Left ventricle myocardium superior (tissue), 1 donor: ENCODE measurements at regions not wholly inside any gene's neighbourhood (a gene's known extent, or its start where the extent isn't known, plus 50 kb on each side); places are given as distances from the start of the nearest gene placed in this dataset.
"Not testable (repeated sequence)": the region's sequence is repeated elsewhere in the genome, so short reads cannot be mapped to it uniquely, and the experiment has no call there.

Source experiments
- ATAC-seq: fragments of 200-7000 bp; cut with Tn5 transposase; one replicate; pipeline ENCODE4 v1.9.1; 2020; ENCODE audit warnings: mild to moderate bottlenecking, moderate library complexity
- DNase-seq: peaks from one replicate; pipeline ENCODE4 v3.0.0-alpha.2; 2020
- intact Hi-C: fragments of 100-400 bp; cut with micrococcal nuclease; formaldehyde crosslinking; loops from one replicate; pipeline ENCODE4 v1.11.0; 2022
- donor health status: DM: no; HTN: yes; CAD: no; lungs with severe emphysema.

DNA sequence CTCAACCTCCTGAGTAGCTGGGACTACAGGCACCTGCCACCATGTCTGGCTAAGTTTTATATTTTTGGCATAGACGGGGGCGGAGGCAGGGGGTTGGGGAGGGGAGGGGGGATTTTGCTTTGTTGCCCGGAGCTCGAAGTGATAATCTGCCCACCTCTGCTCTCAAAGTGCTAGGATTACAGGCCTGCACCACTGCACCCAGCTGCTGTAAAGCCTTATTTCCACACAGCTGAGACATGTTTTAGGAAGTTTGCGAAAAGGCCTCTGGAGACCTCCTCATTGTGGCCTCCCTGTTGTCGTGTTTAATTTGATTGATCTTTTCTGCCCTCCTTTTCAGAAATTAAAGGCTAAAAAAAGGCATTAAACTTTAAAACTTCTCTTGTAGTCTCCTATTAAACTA lies 96.2 kb upstream of the VKORC1L1 start:
- ATAC-seq, DNase-seq, intact Hi-C loops: not testable (repeated sequence)

DNA sequence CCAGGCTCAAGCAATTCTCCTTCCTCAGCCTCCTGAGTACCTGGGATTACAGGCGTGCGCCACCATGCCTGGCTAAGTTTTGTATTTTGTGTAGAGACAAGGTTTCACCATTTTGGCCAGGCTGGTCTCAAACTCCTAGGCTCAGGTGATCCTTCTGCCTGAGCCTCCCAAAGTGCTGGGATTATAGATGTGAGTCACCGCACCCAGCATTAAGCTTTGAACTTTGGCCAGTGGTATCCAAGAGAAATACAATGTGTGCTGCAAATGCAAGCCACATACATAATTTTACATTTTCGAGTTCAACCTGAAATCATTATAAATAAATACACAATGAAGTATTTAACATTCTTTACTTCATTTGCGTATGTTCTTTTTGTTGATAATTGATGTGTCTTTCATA lies 82.9 kb upstream of the VKORC1L1 start:
- DNase-seq, ATAC-seq, intact Hi-C loops: not testable (repeated sequence)

DNA sequence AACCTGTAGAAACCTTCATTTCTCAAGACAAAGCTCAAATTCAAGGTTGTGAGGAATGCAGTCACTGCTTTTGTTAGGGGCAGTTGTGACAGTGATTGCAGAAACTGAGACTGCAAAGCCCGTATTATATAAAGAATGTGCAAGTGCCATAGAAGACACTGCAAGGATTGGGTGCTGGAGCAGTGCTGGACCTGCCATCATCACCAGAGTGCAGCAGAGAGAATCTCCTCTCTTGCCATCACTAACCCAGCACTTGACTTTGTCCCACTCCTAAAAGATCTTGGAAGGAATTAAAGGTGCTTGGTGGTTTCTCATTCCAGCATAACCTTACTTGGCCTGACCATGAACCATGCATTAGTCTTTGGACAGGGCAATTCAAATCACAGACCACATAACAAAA lies 81.1 kb upstream of the VKORC1L1 start:
- DNase-seq, ATAC-seq, intact Hi-C loops: not testable (repeated sequence)

DNA sequence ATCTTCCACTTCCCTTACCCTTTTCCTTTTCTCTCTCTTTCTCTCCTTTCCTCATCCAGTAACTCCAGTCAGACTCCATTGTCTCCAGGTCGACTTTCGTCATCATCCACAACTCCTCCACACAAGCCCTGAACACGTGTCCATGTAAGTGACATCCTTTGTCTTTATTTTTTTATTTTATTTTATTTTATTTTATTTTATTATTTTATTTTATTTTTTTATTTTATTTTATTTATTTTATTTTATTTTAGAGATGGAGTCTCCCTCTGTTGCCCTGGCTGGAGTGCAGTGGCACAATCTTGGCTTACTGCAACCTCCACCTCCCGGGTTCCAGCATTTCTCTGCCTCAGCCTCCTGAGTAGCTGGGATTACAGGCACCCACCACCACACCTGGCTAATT lies 80.1 kb upstream of the VKORC1L1 start:
- ATAC-seq, DNase-seq, intact Hi-C loops: not testable (repeated sequence)

DNA sequence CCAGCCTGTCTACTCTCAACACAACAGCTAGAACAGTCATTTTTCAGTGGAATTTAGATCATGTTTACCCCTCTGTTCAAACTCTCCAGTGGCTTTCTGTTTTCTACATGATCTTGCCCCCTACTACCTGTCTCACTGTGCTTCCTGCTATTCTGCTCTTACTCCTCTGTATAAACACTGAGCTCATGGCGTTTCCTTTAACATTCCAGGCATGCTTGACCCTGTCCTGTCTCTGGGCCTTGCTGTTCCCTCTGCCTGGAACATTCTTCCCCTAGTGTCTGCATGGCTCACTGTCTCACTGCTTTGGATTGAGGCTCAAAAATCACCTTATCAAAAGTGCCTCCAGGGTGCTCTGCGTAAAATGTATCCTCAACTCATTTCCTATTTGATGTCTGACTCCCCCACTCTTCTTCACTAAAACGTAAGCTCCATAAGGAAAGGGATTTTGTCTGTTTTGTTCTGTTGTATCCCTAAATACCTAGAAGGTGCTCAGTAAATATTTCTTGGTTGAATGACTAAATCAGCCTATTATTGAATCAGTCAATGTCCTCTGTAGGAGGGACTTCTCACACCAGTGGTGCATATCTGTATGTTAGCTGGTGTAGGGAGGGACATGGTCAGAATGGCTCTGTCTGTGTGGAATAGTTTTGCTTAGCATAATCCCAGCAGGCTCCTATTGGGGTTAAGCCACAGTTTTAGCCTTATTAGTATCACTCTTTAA lies 78.0 kb upstream of the VKORC1L1 start:
- intact Hi-C loops, DNase-seq, ATAC-seq: not testable (repeated sequence)

DNA sequence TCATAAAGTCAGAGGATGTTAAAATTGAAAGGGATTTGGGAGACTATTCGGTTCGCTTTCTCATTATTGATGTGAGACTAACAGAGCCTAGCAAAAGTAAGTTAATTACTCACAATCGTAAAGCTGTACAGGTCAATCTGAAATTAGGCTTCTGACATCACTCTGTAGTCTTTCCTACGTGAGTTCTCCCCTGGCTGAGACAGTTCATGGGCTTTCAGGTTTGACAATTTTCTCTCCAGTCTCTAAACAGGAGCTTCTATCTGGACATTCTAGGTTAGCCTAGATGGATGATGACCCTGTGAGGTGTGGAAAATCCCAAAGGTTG lies 77.5 kb upstream of the VKORC1L1 start:
- ATAC-seq, intact Hi-C loops, DNase-seq: not testable (repeated sequence)

DNA sequence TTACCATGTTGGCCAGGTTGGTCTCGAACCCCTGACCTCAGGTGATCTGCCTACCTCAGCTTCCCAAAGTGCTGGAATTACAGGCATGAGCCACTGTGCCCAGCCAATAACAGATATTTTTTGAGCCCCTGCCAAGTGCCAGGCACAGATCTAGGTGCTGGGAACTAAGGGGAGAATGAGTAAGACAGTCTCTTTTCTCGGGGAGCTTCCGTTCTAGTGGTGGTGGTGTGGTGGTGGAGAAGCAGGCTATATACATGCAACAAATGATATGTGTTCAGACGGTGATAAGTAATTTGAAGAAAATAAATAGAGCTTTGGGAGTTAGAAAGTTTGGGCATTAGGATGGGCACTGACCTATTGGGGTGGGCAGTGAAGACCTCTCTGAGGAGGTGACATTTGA lies 76.7 kb upstream of the VKORC1L1 start:
- DNase-seq (no peak), ATAC-seq (no peak)
- intact Hi-C loops: no loop called here

DNA sequence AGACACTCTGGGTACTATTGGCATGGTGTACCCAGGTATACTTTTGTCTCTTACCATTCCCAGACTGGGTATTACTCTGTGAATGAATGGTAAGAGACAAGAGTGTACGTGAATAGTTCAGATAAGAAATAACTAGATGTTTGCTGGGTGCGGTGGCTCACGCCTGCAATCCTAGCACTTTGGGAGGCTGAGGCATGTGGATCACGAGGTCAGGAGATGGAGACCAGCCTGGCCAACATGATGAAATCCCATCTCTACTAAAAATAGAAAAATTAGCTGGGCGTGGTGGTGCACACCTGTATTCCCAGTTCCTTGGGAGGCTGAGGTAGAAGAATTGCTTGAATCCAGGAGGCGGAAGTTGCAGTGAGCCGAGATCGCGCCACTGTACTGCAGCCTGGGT lies 75.8 kb upstream of the VKORC1L1 start:
- DNase-seq, ATAC-seq, intact Hi-C loops: not testable (repeated sequence)

DNA sequence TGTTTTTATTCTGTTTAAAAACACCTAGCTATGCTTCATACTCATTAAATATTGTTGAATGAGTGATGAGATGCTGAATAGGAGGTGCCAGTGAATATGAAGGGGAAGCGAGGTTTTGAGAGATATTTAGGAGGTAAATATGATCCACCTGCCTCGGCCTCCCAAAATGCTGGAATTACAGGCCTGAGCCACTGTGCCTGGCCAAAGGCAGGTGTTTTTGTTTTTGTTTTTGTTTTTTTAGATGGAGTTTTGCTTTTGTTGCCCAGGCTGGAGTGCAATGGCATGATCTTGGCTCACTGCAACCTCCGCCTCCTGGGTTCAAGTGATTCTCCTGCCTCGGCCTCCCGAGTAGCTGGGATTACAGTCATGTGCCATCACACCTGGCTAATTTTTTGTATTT lies 75.3 kb upstream of the VKORC1L1 start:
- intact Hi-C loops, ATAC-seq, DNase-seq: not testable (repeated sequence)

DNA sequence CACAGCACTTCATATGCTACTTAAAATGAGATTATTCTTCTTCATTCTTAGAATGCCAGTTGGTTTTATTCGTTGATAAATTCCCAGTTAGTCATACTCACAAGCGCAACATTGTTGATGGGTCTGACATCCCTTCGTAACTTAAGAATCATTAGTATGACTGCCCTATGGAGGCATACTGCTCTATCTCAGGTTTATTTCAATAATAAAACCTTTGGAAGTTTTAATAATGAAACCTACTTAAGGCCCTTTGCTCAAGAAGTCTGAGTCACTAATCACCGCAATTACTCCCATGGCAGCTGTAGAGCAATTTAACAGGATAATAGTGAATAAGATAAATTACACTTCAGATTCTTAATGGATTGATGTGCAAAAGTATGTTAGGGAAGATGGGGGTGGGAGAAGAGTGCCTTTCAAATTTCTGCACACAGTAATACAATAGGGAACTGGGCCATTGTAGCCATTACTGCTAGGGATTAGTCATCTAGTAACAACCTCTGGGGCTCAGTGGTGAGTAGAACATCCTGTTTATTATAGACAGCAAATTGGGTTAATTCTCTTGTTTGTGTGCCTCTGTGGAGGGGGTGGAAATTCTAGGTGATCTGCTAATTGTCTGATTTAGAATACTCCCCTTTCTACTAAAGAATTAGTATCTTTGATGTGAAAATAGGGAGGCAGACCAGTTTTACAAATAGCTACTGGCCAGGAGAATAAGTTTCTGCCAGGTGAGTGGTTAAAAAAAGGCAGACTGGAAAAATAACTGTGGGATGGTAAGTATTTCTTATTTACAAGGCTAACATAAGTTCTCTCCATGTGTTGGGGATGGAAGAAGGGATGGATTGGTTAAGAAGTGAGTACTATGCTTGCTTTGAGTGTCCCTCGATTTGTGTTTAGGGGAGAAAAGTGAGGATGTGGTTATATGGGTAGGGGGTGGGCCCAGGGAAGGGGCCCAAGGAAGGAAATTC lies 74.5 kb upstream of the VKORC1L1 start:
- ATAC-seq (no peak), DNase-seq (no peak)
- intact Hi-C loops: no loop called here

DNA sequence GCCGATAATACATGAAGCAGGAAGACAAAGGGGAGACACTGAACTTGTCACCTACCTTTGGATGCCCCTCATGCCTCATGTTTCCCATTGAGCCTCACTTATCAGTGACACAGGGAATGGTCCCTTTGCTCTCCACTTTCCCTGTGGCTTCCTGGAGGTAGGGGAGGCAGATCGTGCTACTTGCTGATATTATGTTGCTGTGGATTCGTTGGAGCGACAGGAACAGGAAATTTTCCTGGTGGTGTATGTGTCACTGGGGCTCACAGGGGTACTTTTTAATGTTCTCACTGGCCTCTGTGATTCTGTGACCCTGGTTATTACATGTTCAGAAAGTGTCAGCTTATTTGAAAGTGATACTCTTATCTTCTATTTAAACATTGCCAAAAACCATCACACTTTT lies 72.7 kb upstream of the VKORC1L1 start:
- DNase-seq, intact Hi-C loops, ATAC-seq: not testable (repeated sequence)

DNA sequence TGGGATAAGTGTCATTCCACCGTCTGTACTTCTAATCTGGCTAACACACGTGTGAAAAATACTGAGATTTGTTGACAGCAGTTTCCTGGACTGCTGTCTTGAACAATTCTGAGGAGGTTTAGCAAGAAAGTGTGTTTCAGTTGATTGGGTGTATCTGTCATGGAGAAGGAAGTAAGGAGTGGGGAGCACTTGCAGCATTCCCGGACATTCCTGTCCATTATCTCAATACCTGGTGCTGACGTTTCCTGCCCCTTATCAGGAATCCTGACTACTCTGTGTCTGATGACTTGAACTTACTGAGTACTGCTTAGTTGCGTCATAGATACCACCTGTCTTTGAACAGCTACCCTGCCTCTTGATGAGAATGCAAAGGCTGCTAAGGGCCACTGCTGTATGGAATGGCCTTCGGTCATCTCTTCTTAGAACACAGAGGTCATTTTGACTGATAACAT lies 72.0 kb upstream of the VKORC1L1 start:
- DNase-seq (no peak), ATAC-seq (no peak)
- intact Hi-C loops: no loop called here

DNA sequence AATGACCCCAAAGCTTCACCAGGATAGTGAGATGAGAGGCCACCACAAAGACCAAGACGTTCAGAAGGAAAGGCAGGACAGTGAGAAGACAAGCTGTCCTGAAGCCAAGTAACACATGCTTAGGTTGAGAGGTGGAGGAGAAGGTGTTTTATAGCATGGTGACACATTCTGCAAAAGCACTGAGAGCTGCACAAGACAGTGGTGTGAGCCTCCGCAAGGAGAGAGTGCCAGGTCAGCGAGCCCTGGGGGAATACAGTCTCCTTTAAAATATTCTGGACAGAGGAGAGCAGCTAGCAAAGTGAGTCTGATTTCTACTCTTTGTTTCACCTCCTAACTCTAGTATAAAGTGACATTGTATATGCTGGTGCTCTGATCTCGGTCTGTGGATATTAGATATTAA lies 68.0 kb upstream of the VKORC1L1 start:
- DNase-seq (no peak), ATAC-seq (no peak)
- intact Hi-C loops: no loop called here

DNA sequence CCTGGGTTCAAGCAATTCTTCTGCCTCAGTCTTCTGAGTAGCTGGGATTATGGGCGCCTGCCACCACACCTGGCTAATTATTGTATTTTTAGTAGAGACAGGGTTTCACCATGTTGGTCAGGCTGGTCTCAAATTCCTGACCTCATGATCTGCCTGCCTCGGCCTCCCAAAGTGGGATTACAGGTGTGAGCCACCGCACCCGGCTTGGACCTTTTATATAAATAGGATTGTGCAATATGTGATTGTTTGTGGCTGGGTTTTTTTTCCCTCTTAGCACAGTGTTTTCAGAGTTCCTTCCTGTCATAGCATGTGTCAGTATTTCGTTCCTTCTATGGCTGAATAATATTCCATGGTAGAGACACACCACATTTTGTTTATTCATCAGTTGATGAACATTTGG lies 65.8 kb upstream of the VKORC1L1 start:
- intact Hi-C loops, DNase-seq, ATAC-seq: not testable (repeated sequence)

DNA sequence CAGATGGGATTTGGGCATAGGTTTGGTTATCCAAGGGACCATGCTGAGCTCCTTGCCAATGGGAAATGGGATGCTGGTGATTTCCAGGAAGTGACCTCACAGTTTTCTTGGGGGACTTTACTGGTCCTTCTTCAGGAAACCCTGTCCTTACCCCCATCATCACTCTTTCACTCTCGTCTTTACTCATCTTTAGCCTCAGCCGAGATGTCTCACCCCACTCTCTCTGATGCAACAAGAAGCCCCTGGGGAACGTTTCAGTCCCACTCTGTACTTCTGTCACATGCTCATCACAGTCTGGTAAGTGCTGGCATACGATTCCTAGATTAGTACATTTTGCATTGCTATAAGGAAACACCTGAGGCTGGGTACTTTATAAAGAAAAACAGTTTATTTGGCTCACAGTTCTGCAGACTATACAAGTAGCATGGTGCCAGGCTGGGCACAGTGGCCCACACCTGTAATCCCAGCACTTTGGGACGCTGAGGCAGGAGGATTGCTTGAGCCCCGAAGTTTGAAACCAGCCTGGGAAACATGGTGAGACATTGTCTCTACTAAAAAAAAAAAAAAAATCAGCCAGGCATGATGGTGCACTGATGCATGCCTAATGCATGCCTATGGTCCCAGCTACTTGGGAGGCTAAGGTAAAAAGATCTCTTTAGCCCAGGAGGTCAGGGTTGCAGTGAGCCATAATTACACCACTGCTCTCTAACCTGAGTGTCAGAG lies 63.5 kb upstream of the VKORC1L1 start:
- DNase-seq (no peak), ATAC-seq (no peak)
- intact Hi-C loops: no loop called here

DNA sequence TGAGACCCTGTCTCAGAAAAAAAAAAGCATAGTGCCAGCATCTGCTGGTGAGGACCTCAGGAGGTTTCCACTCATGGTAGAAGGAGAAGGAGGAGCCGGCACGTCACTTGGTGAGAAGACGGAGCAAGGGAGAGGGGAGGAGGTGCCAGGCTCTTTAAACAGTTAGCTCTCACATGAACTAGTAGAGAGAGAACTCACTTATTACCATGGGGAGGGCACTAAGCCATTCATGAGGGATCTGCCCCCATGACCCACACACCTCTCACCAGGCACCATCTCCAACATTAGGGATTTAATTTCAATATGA lies 62.9 kb upstream of the VKORC1L1 start:
- ATAC-seq: no peak
- intact Hi-C loops: no loop called here

DNA sequence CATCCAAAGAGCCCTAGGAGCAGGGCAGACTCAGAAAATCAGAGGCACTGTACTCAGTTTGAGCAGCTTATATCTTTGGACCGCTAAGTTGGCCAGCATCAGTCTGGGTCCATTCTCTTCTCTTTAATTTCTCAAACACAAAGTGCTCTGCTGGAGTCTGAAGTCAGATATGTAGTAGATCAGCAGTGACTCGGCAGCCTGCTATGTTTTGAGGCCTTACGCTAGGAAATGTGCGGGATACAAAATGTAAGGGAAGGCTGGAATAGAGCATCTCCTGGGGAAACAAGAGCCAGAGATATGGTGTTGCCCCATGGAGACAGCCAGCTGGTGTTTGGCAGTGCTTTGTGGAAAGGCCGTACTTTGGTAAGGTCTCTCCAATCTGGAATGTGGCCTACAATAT lies 60.6 kb upstream of the VKORC1L1 start:
- intact Hi-C loops: no loop called here
- ATAC-seq (no peak), DNase-seq (no peak)

More for the DNA sequence above, 62.9 kb upstream of the VKORC1L1 start:
- no peak for DNase-seq

DNA sequence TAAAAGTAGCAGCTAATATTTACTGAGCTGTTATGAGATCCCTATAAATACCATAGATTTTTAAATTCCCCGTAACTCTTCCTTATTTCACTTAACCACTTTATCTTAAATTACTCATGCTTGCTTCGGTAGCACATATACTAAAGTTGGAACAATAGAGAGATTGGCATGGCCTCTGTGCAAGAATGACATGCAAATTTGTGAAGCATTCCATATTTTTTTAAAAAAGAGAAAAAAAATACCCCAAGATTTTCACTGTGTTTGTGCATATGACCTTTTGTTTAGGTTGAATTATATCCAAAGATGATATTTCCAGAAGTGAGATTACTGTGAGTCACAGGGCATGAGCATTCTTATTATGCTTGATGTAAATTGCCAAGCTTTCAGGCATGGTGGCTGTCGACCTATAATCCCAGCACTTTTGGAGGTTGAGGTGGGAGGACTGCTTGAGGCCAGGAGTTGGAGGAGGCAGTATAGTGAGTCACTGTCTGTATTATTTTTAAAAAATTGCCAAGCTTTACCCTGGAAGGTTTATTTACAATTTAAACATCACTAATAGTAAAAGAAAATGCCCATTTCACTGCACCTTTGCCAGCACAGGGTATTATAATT lies 58.2 kb upstream of the VKORC1L1 start:
- ATAC-seq, intact Hi-C loops, DNase-seq: not testable (repeated sequence)

DNA sequence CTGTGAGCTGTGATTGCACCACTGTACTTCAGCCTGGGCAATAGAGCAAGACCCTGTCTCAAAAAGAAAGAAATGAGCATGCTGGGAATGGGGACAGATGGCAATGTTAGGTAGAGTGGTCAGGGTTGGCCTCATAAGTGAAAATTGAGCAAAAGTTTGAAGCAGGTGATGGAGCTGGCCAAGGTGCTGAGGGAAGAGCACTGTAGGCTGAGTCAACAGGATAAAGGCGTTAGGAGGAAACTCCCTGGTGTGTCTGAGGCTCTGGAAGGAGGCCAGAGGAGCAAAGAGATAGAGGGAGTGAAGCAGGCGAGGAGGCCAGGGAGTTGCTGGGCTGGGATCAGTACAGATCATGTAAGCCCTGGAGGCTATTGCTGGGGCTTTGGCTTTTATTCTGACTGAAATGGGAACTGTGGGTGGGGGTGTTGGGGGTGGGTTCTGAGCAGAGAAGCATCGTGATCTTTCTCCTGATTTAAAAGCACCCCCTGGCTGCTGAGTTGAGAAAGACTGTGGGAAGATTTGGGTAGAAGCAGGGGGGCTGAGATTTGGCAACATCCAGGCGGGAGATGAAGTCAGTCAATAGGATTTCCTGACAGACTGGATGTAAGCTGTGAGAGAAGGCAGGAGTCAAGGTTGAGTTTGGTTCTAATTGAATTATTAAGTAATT lies 52.5 kb upstream of the VKORC1L1 start:
- DNase-seq (no peak), ATAC-seq (no peak)
- intact Hi-C loops: no loop called here
